T follicular helper cell (primary cell): ENCODE measurements at regions not wholly inside any gene's neighbourhood (a gene's known extent, or its start where the extent isn't known, plus 50 kb on each side); places are given as distances from the start of the nearest gene placed in this dataset.

Source experiments
- DNase-seq: peaks from one replicate; pipeline ENCODE4 v3.0.0-alpha.2; 2020; ENCODE audit warnings: low read depth

- DNase-seq, result no peak
Measured at GRCh38 chr10:4074545-4075407, 289.8 kb upstream of the KLF6 start.

GRCh38 chr10:4073912-4074311 is 288.9 kb upstream of the KLF6 start:
- DNase-seq, result no peak

- no peak for DNase-seq
Measured at GRCh38 chr10:4070921-4071660, 286.1 kb upstream of the KLF6 start.

- no peak for DNase-seq
Measured at GRCh38 chr10:4070184-4070583, 285.2 kb upstream of the KLF6 start.

GRCh38 chr10:4069491-4069890 is 284.5 kb upstream of the KLF6 start:
- no peak for DNase-seq

- no peak for DNase-seq
Measured at GRCh38 chr10:4068629-4069028, 283.6 kb upstream of the KLF6 start.

- no peak for DNase-seq
Measured at GRCh38 chr10:4067931-4068561, 283.0 kb upstream of the KLF6 start.

GRCh38 chr10:4067531-4067930 is 282.5 kb upstream of the KLF6 start:
- no peak for DNase-seq

- DNase-seq, result no peak
Measured at GRCh38 chr10:4066581-4067390, 281.8 kb upstream of the KLF6 start.

- no peak for DNase-seq
Measured at GRCh38 chr10:4064489-4064888, 279.5 kb upstream of the KLF6 start.

GRCh38 chr10:4063717-4064116 is 278.7 kb upstream of the KLF6 start:
- DNase-seq, result no peak

- no peak for DNase-seq
Measured at GRCh38 chr10:4062751-4063150, 277.7 kb upstream of the KLF6 start.

GRCh38 chr10:4062072-4062471 is 277.1 kb upstream of the KLF6 start:
- no peak for DNase-seq

GRCh38 chr10:4061441-4061951 is 276.5 kb upstream of the KLF6 start:
- no peak for DNase-seq

GRCh38 chr10:4059471-4060138 is 274.6 kb upstream of the KLF6 start:
- no peak for DNase-seq

GRCh38 chr10:4058514-4059029 is 273.6 kb upstream of the KLF6 start:
- no peak for DNase-seq

- no peak for DNase-seq
Measured at GRCh38 chr10:4057725-4058513, 272.9 kb upstream of the KLF6 start.

GRCh38 chr10:4057021-4057420 is 272.0 kb upstream of the KLF6 start:
- DNase-seq, result no peak

- no peak for DNase-seq
Measured at GRCh38 chr10:4054656-4055435, 269.8 kb upstream of the KLF6 start.
